SW480 (cell line): ENCODE measurements at regions not wholly inside any gene's neighbourhood (a gene's known extent, or its start where the extent isn't known, plus 50 kb on each side); places are given as distances from the start of the nearest gene placed in this dataset.

Experiments
- DNase-seq: peaks from one replicate; pipeline ENCODE4 v3.0.0-alpha.2; 2016; ENCODE audit warnings: low spot score

DNA sequence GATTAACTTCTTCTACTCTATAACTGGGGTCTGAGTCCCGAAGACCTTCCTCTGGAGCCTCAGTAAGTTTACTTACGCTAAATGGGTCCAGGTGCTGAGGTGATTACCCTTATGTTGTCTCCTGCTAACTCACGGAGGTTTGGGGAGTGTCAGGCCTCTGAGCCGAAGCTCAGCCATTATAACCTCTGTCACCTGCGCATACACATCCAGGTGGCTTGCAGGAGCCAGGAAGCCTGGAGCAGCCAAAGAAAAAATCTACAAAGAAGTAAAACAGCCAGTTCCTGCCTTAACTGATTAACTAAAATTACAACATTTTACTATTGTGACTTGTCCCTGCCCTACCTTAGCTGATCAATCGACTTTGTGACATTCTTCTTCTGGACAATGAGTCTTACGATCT, 350.7 kb downstream of the GLRX3 start:
- DNase-seq: no peak

DNA sequence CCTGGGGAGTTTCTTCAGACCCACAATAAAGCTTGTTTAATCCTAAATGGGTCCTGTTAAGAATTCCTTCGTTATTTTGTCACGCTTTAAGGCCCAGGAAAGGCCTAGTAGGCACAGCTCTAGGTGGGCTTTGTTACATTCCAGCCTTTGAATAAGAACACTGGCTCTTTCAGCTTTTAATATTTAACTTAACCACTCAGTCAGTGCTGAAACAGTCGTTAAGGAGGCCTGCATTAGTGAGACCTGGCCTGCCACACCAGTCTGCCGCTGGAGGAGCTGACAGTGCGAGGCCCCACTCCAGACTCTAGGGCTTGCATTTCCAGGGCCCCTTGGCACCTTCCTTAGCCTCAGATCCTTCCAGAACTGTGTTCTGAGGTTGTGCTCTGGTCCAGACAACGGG, 351.4 kb downstream of the GLRX3 start:
- DNase-seq: no peak

DNA sequence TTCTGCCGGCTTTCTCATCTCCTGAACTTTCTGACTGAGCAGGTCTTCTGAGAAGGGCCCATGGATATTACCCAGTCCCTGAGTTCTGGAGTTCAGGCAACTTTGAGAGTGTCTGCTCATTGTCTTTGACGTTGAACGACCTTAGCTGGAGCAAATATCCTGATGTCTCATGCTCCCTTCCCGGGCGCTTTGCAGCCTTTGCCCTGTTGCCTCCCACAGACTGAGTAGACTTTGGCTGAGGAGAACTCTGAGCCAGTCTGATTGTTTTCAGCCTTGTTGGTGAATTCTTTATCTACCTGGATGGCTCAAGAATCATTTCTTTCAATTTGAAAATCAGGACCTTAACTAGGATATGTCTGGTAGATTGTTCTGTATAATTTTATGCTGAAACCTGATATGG, 353.7 kb downstream of the GLRX3 start:
- DNase-seq: no peak

DNA sequence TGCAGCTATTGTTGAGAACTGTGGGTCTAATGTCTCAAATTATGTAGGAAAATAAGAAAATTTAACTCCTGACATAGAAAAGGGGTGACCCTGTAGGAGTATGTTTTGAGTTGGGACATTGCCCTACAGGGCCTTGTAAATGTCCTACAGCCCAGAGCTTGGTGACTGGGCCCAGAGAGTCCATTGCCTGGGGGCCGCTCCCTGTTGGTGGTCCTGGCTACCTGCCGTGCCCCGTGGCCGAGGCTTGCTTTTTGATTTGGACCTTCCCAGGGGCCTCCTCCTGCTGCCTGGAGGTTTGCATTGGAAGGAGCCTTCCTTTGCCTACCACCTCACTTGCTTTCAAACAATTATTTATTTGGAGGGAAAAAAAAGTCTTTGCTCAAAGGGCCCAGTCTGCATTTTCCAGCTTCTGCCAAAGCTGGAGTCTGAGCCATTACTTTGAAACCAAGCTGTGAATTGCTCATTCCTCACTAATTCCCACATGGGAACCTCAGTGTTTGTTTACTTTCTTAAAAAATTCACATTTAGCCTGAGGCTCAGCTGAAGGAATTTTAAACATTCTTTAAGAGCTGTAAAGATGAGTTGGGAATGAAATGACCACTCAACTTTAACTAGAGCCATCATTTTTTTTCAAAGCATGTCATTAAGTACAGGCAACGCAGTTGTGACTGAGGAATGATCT, 355.0 kb downstream of the GLRX3 start:
- no peak for DNase-seq

DNA sequence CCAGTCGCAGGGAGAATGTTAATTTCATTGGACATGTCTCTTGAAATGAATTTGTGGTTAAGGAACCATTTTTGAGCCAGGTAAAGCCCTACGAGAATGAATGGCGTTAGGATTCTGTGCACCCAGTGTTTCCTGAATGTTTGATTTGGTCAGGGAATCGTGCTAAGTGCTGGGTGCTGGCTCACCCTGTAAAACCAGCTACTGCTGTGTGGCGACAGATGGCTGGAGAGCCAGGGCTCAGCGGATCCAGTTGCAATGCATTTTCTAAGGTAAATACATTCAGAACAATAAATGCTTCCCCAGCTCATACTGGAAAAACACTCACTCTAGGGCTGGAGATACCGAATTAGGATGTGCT, 355.5 kb downstream of the GLRX3 start:
- no peak for DNase-seq

DNA sequence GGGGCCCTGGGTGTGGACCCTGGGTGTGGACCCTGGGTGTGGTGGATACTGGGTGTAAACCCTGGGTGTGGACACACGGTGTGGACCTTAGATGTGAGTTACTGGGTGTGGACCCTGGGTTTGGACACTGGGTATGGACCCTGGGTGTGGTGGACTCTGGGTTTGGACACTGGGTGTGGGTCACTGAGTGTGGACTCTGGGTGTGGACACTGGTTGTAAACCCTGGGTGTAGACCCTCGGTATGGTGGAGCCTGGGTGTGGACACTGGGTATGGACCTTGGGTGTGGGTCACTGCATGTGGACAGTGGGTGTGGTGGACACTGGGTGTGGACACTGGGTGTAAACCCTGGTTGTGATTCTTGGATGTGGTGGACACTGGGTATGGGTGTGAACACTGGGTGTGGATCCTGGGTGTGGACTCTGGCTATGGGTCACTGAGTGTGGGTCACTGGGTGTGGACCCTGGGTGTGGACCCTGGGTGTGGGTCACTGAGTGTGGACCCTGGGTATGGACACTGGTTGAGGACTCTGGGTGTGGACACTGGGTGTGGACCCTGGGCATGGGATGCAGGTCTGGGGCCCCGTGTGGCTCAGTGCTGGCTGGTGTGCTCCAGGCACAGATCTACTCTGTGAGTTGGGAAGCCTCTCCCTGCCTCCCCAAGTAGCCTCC, 356.2 kb downstream of the GLRX3 start:
- DNase-seq: no peak

DNA sequence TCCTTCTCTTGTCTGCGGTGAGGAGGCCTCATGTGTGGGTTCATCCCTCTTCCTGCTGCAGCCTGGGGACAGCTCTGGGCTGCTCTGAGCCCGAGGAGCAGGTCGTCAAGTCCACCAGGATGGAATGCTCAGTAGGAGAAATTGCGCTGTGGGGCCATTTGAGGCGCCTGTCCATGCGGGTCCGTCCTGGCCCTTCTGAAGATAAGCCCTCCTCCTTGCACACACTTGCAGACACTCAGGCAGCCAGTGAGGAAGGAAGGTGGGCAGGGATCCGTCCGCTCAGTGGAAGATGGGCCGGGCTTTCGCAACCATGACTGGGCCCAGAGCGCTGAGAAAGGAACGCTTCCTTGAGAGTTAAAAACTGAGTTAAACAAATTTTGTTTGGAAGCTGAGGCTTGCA, 356.8 kb downstream of the GLRX3 start:
- DNase-seq: no peak

DNA sequence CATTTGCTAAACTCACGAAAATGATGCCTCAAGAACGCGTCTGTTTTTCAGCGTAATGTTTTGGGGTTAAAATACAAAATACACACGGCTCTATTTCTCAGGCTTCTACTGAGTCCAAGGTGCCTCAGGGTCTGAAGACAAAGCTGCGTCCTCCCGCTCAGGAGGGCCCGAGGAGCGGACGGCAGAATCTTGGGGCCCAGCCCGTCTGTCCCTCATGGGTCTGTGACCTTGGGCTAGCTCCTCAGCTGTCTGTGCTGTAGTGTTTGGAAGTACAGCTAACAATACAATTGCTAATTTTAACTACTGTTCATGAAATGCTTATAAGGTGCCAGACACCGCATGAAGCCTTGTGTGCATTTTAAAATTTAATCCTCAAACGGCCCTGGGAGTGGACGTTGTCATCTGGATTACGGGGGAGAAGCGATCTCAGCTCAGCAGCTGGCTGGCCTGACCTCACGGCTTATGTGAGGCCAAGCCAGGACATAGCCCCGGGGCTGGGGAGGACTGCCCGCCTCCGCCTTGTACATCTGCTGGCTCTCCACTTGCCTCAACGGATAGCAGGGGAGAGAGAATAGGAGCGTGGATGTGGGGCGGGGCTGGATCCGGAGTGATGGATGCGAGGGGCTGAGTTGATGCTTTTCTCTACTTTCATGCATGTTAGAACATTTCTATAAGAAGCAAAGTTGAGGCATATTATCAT, 357.4 kb downstream of the GLRX3 start:
- no peak for DNase-seq

DNA sequence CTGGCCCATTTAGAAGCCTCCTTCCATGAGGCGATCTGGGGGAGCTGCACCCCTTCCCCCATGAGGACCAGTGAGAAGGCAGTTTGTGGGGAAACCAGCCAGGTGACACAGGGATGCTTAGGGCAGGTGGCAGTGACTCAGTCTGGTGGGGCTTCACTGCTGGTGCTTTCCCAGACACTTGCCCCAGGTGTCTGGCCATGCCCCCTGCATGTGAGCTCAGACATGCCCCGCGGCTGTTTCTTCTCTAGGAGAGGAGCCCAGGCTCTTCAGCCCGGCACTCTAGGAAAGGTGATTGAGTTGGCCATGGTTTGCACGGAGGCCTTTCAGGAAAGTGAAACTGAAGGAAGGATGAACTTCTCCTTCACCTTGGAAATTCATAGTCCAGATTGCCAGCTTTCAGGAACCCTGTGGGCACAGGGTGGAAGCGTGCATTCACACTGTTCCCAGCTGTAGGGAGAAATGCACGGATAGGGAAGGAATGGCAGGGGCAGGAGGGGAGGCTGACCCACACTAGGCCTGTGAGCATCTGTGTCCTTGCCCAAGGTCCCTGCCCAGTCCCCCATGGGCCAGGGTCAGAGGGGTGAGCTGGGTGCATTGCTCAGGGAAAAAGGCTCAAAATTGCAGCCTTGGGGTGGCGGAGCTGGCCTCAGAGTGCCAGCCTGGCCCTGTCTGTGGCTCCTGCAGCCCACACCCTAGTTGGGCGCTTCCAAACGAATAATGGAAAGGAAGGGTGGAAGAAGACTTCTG, 359.1 kb downstream of the GLRX3 start:
- DNase-seq: no peak

DNA sequence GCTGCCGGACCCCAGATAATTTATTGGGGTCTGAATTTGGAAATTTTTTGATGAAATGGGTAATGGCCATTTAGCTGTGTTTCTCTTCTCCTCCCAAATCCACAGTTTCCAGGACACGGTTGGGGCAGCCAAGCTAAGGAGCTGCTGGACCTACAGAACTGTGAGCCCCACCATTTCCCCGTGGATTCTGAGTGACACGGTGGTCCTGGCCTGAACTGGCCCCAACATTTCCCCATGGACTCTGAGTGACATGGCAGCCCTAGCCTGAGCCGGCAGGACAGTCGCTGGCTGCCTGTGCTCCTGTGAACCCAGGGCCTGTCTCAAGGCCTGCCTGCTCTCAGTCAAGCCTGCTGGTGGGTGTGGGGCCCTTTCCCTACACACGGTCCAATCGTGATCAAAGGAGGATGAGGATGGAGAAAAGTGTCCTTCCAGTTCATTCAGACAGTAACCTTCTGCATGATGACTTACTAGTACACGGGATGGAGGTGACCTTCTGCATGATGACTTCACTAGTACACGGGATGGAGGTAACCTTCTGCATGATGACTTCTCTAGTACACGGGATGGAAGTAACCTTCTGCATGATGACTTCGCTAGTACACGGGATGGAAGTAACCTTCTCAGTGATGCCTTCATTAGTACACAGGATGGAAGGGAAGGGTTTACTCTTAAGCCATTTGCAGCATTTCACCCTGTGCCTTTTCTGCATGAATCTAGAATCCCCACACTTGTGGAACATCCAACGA, 359.9 kb downstream of the GLRX3 start:
- DNase-seq: no peak

DNA sequence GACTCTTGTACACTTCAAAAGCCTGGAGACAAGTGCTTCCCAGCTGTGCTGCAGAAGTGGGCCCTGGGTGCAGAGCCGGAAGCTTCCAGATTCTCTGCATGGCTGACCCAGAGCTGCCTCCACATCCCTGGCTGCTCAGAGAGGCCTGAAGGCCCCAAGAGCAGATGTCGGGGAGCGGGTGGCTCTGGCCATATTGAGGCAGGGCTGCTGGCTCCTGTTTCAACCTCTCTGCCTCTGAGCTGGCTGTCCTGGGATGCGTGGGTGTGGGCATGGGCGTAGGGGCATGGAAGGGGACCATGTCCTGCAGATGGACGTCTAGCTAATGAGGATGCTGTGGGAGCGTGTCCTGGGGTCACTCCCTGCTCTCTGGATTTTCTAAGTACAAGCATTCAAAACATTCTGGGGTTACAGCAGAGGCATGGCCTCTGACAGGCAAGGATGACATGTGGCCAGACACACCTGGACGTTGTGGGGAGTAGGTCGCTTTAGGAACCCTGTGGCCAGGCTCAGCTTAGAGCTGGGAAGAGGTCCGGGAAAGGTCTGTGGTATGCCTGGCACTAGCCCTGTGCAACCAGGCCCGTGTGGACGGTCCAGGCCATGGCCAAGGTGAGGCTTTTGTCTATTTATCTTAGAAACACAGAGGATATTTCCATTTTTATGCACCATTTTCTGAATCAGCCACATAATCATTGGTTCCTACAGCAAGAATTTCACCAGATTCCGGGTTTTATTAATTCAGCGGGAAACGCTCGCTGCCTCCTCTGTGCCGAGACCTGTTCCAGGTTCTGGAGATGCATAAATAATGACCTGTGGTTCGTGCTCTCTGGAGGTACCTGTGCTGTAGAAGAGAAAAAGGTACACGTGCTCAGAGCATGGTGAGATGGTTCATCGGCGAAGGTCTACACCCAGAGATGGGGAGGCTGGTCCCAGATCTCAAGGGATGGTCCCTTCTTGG, 361.1 kb downstream of the GLRX3 start:
- DNase-seq: no peak

DNA sequence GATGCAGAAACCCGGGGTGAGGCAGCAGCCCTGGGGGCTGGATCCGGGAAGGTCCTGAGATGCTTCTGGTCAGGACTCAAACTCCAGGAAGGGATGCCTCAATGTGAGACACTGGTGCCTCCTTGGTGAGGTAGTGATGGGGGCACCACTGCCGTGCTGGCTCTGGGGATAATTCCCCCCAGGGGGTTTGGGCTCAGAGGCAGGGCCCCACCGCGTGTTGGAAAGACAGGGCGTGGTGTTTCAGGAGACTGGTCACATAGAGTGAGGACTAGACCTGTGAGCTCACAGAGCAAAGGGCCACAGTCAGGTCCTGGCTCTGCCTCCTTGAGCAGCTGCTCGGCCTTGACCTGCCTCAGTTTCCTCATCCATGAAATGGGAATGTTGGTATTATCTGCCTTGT, 361.9 kb downstream of the GLRX3 start:
- no peak for DNase-seq

DNA sequence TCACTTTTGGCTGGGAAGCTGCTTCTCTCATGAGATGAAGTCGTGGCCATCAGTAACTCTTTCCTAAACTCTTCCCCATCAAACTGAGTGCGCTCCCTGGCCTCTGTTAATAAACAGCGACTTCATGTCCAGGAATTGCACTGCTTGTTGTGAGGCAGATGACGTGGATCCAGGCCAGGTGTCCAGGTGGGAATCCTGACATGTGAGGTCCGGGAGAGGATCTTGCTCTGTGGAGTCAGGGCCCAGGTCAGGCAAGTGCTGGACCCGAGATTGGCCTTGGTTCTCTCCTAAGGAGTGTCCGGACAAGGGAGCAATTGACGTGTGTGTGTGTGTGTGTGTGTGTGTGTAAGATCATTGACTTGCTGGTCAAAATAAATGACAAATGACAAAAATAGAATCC, 362.7 kb downstream of the GLRX3 start:
- DNase-seq: no peak

DNA sequence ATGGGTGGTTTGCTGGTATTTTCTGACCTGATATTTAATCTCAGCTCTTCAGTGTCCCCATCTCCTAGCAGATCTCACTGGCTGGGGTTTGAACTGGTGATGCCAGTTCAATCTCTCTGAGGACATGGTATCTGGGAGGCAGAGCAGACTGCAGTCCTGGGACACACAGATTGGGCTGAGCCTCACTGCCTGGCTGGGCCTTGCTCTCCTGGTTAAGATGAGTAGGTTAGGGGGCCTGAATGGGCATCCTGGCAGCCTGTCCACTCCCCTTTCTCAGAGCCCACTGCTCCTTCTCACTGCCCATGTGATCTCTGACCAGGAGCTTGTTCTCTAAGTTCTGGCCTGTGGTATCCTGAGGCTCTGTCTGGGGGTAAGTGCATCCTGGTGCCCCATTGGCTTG, 363.4 kb downstream of the GLRX3 start:
- DNase-seq: no peak

DNA sequence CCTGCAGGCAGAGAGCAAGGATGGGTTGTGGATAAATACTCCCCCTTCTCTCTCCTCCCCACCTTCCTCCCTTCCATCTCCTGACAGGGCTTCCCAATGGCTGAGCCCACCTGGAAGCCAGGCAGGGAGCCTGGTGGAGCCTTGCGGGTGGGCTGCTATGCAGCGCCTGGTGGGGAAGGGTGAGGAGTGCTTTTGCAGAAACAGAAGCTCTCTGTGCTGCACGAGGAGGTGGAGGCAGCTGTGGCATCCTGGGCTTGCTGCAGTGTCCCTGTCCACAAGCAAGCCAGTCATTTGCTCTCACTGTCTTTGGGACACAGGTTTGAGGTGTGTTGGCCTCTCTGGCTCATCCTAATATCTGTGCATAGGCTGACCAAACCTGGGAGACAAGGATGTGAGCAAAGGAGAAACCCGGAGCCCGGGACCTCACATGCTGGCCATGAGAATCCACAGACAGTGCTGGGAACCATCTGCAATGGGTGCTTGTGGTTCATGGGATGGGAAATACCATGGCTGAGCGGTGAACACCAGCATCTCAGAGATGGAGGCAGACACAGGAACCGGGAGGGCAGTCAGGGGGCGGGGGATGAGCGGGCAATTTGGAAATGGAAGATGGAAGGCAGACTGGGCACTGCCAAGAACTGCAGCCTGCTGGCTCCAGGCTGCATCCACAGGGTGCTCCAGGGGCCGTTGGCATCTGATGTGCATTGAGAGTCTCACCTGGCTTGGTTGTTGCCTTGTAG, 364.2 kb downstream of the GLRX3 start:
- DNase-seq: no peak

DNA sequence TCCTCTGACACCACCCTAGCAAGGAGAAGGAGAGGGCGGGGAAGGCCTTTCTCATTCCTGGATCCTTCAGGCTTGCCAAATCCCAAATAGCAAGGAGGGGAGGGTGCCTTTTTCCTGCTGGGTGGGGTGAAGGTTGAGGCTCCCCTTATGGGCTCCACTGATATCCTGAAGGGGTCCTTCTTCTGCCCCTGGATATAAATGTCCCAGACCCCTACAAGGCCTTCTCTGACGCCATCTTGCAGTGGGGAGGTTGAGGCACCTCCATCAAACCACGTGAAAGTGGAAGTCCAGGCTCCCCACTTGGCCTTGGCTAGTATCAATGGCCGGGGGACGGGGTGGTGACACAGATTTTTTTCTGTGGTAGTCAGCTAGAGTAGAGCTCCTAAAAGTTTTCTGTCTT, 371.3 kb downstream of the GLRX3 start:
- DNase-seq: no peak

DNA sequence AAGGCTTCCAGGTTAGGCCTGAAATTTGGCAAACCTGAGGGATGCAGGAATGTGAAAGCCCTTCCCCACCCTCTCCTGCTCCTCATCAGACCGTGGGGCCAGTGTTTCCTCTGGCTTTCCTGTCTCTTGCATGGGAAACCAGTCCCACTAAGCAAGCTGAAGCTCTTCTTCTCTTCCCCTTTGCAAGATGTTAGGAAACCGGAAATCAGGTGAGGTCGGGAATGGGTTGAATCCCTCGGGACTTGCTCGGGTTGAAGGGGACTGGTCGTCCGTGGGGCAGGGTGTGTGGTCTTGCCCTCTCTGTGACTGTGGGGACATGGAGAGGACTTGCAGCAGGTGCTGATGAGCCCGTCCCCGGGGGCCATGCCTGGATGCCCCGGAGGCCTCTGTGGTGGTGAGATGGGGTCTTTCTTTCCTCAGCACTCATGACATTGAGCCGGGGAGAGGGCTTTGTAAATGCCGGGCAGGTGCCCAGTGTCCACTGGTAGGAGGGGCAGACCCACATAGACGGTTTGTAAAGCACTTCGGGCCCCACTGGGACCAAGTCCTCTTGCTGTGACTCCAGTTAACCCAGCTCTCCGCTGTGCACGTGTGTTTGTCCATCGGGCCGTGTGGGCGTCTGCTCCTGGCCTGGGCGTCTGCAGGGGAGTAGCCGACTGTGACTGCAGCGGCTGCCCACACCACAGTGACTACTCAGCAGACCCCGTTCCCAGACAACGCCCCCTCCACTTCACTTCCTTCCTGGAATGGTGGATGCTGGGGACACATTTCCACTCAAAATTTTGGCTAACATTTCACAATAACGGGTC, 373.9 kb downstream of the GLRX3 start:
- DNase-seq: no peak

DNA sequence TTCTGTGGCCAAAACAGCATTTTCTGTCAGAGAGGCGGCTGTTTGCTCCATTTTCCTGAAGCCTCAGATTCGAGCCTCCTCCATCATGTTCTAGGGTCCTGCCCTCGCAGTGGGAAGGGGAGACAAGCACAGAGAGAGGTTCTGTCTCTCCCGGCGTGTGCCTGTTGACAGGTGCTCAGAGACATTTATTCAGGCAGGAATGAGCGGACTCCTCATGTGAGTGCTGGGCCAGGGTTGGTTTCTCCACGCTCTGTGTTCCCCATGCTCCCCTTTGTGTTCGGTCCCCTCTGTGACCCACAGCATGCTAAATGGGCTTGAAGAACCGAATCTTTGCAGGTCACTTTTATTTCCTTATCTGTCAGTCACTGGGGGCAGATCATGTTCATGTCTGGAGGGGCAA, 374.6 kb downstream of the GLRX3 start:
- no peak for DNase-seq

DNA sequence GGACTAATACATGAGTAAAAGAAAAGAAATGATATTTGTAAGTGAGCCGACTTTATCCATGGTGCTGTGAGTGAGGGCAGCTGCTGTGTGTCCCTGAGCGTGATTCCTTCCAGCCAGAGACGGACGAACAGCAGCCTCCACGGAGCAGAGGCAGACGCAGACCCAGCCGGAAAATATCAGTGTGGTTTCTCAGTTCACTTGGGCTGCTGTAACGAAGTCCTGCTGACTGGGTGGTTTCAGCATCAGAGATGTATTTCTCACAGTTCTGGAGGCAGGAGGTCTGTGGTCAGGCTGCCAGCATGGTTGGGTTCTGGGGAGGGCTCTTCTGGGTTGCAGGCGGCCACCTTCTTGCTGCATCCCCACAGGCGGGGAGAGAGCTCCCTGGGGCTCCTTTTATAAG, 375.6 kb downstream of the GLRX3 start:
- DNase-seq: no peak
